Mesenchymal stem cell (in vitro differentiated cells and primary cell): ENCODE measurements at regions not wholly inside any gene's neighbourhood (a gene's known extent, or its start where the extent isn't known, plus 50 kb on each side); places are given as distances from the start of the nearest gene placed in this dataset.

Experiments
- DNase-seq: peaks from one replicate; pipeline ENCODE4 v3.0.0-alpha.2; 2013
- H2AFZ ChIP-seq: one replicate; pipeline ENCODE4 v1.6.1; 2013; ENCODE audit warnings: low read depth, mild to moderate bottlenecking, control low read depth, inconsistent platforms, low read length, moderate library complexity
- H2AK5ac ChIP-seq: 2 replicates; pipeline ENCODE4 v1.6.1; 2013; ENCODE audit warnings: low read length, moderate library complexity, mild to moderate bottlenecking, inconsistent platforms; ENCODE audit not compliant: severe bottlenecking
- H2BK120ac ChIP-seq: one replicate; pipeline ENCODE4 v1.6.1; 2013; ENCODE audit warnings: low read depth, mild to moderate bottlenecking, inconsistent platforms, low read length, moderate library complexity
- H2BK12ac ChIP-seq, 2 experiments: one replicate each; pipeline ENCODE4 v1.6.1; 2013; ENCODE audit warnings: inconsistent platforms in 2 of 2, low read length in 2 of 2, mild to moderate bottlenecking in 2 of 2, moderate library complexity in 2 of 2, control low read depth in 1 of 2
- H2BK15ac ChIP-seq: one replicate; pipeline ENCODE4 v1.6.1; 2013; ENCODE audit warnings: mild to moderate bottlenecking, low read depth, inconsistent platforms; ENCODE audit not compliant: poor library complexity, severe bottlenecking
- H2BK5ac ChIP-seq: 2 replicates; pipeline ENCODE4 v1.6.1; 2013; ENCODE audit warnings: low read depth, mild to moderate bottlenecking, low read length, control low read depth, inconsistent platforms; ENCODE audit not compliant: poor library complexity, severe bottlenecking
- H3K14ac ChIP-seq, 2 experiments: one replicate each; pipeline ENCODE4 v1.6.1; 2013; ENCODE audit warnings: inconsistent platforms in 2 of 2, low read length in 2 of 2, control low read depth in 1 of 2, mild to moderate bottlenecking in 1 of 2, moderate library complexity in 1 of 2
- H3K18ac ChIP-seq, 2 experiments: one replicate each; pipeline ENCODE4 v1.6.1; 2013; ENCODE audit warnings: inconsistent platforms in 2 of 2, low read length in 2 of 2, control low read depth in 1 of 2, low read depth in 1 of 2, mild to moderate bottlenecking in 1 of 2
- H3K23ac ChIP-seq, 2 experiments: one replicate each; pipeline ENCODE4 v1.6.1; 2013; ENCODE audit warnings: inconsistent platforms in 2 of 2, low read length in 2 of 2, mild to moderate bottlenecking in 2 of 2, moderate library complexity in 2 of 2, control low read depth in 1 of 2
- H3K27ac ChIP-seq: 2 replicates; pipeline ENCODE4 v1.5.1; 2013; ENCODE audit warnings: mild to moderate bottlenecking, moderate library complexity, low read length, control low read depth, inconsistent platforms; ENCODE audit not compliant: poor library complexity, severe bottlenecking
- H3K27me3 ChIP-seq, 2 experiments: 2 replicates each; pipeline versions ENCODE4 v1.6.1 to v1.7.0; 2013; ENCODE audit warnings: low read length in 2 of 2, mild to moderate bottlenecking in 2 of 2, moderate library complexity in 2 of 2, control low read depth in 1 of 2, inconsistent platforms in 1 of 2; ENCODE audit not compliant: control insufficient read depth in 1 of 2, insufficient read depth in 1 of 2
- H3K36me3 ChIP-seq, 2 experiments: 2 replicates each; pipeline versions ENCODE4 v1.6.1 to v1.7.0; 2013; ENCODE audit warnings: low read length in 2 of 2, control low read depth in 1 of 2, inconsistent platforms in 1 of 2, low read depth in 1 of 2, mild to moderate bottlenecking in 1 of 2; ENCODE audit not compliant: insufficient read depth in 2 of 2, control insufficient read depth in 1 of 2
- H3K4ac ChIP-seq, 2 experiments: one replicate each; pipeline ENCODE4 v1.6.1; 2013; ENCODE audit warnings: inconsistent platforms in 2 of 2, low read length in 2 of 2, mild to moderate bottlenecking in 2 of 2, moderate library complexity in 2 of 2, control low read depth in 1 of 2, low read depth in 1 of 2
- H3K4me1 ChIP-seq: 2 replicates; pipeline ENCODE4 v1.6.1; 2013; ENCODE audit warnings: low read depth, low read length, control low read depth; ENCODE audit not compliant: control insufficient read depth, insufficient read depth
- H3K4me2 ChIP-seq: 2 replicates; pipeline ENCODE4 v1.6.1; 2013; ENCODE audit warnings: low read length, mild to moderate bottlenecking, inconsistent platforms; ENCODE audit not compliant: poor library complexity, severe bottlenecking
- H3K4me3 ChIP-seq, 2 experiments: 2 replicates each; pipeline versions ENCODE4 v1.5.1 to v1.7.0; 2013; ENCODE audit warnings: low read length in 2 of 2, mild to moderate bottlenecking in 2 of 2, control low read depth in 1 of 2, low read depth in 1 of 2; ENCODE audit not compliant: insufficient read depth in 1 of 2
- H3K79me1 ChIP-seq: replicated peaks from 2 replicates; pipeline ENCODE4 v1.6.1; 2013; ENCODE audit warnings: mild to moderate bottlenecking, control low read depth, low read length, inconsistent platforms; ENCODE audit not compliant: poor library complexity, severe bottlenecking
- H3K9ac ChIP-seq: 2 replicates; pipeline ENCODE4 v1.7.0; 2013; ENCODE audit warnings: mild to moderate bottlenecking, low read length, moderate library complexity
- H3K9me3 ChIP-seq: 2 replicates; pipeline ENCODE4 v1.7.0; 2013; ENCODE audit warnings: mild to moderate bottlenecking, low read length; ENCODE audit not compliant: control insufficient read depth
- H4K8ac ChIP-seq: one replicate; pipeline ENCODE4 v1.6.1; 2013; ENCODE audit warnings: inconsistent platforms, mild to moderate bottlenecking, low read length, moderate library complexity
- H4K91ac ChIP-seq: one replicate; pipeline ENCODE4 v1.6.1; 2013; ENCODE audit warnings: mild to moderate bottlenecking, low read length, inconsistent platforms
- WGBS: methylation state at CpG from one replicate; pipeline ENCODE4 v1.1.7; 2013; ENCODE audit warnings: mixed read lengths; 5-methylcytosine and 5-hydroxymethylcytosine counted together

DNA sequence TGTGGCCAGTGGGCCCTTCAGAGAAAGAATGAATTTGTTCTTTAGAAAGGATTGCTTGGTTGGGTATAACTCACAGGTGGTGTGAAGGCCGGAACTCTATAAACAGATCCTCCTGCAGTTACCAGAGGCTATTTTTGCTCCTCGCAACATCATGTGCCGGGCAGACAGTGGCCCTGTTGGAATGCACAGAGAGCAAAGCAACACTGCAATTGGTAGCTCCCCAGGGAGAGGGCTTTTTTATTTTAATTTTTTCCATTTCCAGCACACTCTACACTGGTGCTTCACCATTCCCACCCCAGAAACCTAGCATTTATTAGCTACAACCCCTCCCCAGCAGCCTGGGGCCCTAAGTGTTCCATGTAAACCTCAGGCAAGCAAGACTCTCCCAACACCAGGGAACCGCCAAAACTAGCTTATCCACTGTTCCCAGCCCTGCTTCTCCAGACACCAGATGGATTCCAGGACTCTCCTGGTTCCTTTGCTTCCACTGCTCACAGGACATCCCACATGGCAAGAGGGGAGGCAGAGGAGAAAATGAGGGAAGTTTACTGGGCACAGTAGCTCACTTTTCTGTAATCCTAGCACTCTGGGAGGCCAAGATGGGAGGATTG, 75.1 kb upstream of the TMEM164 start:
- Histone ChIP-seq H3K4ac (no peak overlapping the region), H3K14ac (no peak overlapping the region), H2AK5ac (no peak overlapping the region), H3K79me1 (no peaks in the 10 kb centered on the region), H3K9ac (no peak overlapping the region), H4K8ac (no peak overlapping the region), H3K4me3 (no peak overlapping the region), H3K23ac (no peak overlapping the region), H2BK5ac (no peak overlapping the region), H3K9me3 (no peaks in the 10 kb centered on the region), H2BK12ac (no peak overlapping the region), H3K27me3 (peaks cover 0 to 43% of the 10 kb centered on the region in 2 experiments), H3K27ac (no peak overlapping the region), H3K36me3 (no peaks in the 10 kb centered on the region), H3K4me2 (no peak overlapping the region), H2BK15ac (no peak overlapping the region), H4K91ac (no peak overlapping the region), H3K18ac (peak overlapping the region in 1 of 2 experiments; percentile 21), H2BK120ac (no peak overlapping the region), H3K4me1 (no peaks in the 10 kb centered on the region), H2AFZ (no peak overlapping the region)
- 54% methylated on average over 3 of the region's 4 CpGs for WGBS
- no peak for DNase-seq

DNA sequence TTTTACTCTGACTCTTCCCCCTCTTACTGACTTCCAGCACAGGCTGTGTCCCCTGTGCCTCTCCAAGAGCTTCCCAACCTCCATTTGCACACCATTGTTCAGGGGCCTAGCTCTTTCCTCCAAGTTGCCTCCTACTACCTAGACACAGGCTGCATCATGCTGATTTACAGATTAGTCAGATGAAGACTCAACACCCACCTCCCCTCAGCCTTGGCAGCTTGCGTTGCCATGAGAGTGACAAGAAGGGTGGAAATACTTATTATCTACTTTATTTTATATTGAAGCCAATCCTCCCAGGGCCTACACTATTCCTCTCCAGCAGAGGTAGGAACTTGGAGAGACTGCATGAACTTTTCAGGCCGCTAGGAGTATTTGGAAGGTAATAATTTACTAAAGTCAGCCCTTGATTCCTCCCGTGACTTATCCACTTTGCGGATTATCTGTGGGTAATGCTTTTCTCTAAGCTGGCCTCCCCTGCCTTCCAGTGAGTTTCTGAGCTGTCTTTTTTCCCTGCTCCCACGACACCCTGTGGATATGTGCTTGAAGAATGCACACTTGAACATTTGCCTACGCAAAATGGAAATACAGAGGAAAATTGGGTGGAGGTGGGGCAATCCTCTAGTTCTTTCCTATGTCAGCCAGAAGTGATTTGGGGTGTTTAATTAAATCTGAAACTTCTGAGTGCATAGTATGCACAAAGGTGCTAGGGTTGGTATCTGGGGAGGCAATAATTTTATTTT, 74.1 kb upstream of the TMEM164 start:
- WGBS: 94% methylated on average over 5 of the region's 6 CpGs
- DNase-seq: no peak
- no peak overlapping the region for H2BK5ac ChIP-seq

DNA sequence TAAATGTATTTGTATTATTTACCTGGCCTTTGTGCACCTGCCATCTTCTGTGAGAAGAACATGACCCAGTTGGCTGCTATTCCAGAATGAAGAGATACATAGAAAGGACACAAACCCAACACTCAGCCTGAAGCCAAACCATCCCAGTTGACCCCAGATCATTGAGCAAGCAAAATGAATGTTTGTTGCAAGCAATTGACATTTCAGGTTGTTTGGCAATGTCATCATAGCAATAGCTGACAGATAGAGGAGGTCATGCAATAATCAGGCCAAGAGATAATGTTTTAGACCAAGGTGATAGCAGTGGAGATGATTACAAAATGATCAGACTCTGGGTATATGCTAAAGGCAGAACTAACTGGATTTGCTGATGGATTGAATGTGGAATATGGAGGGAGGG, 71.2 kb upstream of the TMEM164 start:
- no peak overlapping the region for H2AK5ac ChIP-seq
- no peak overlapping the region for H2BK5ac ChIP-seq
- H3K9ac ChIP-seq: no peak overlapping the region
- H3K14ac ChIP-seq: no peak overlapping the region
- no peak overlapping the region for H2AFZ ChIP-seq
- H3K79me1 ChIP-seq: no peaks in the 10 kb centered on the region
- H3K9me3 ChIP-seq: no peaks in the 10 kb centered on the region
- no peak overlapping the region for H3K4ac ChIP-seq
- DNase-seq: no peak
- H3K4me1 ChIP-seq: no peaks in the 10 kb centered on the region
- no peak overlapping the region for H3K27ac ChIP-seq
- no peak overlapping the region for H3K4me3 ChIP-seq
- no peak overlapping the region for H4K91ac ChIP-seq
- H3K4me2 ChIP-seq: no peak overlapping the region
- H2BK120ac ChIP-seq: no peak overlapping the region
- peaks cover 0 to 37% of the 10 kb centered on the region in 2 experiments for H3K27me3 ChIP-seq
- no peak overlapping the region for H2BK15ac ChIP-seq
- no peak overlapping the region for H2BK12ac ChIP-seq
- H3K23ac ChIP-seq: no peak overlapping the region
- no peak overlapping the region for H3K18ac ChIP-seq
- H4K8ac ChIP-seq: no peak overlapping the region
- H3K36me3 ChIP-seq: no peaks in the 10 kb centered on the region

More for the DNA sequence above, 74.1 kb upstream of the TMEM164 start:
- no peak overlapping the region for H3K9ac ChIP-seq
- H3K4me2 ChIP-seq: no peak overlapping the region
- no peaks in the 10 kb centered on the region for H3K36me3 ChIP-seq
- H2AK5ac ChIP-seq: no peak overlapping the region
- no peak overlapping the region for H3K4me3 ChIP-seq
- H3K18ac ChIP-seq: no peak overlapping the region
- H4K8ac ChIP-seq: no peak overlapping the region
- H3K23ac ChIP-seq: no peak overlapping the region
- no peaks in the 10 kb centered on the region for H3K79me1 ChIP-seq
- H3K14ac ChIP-seq: no peak overlapping the region
- no peak overlapping the region for H2BK120ac ChIP-seq
- H3K27ac ChIP-seq: no peak overlapping the region
- H3K4me1 ChIP-seq: no peaks in the 10 kb centered on the region
- no peak overlapping the region for H4K91ac ChIP-seq
- H3K9me3 ChIP-seq: no peaks in the 10 kb centered on the region
- H2BK15ac ChIP-seq: no peak overlapping the region
- no peak overlapping the region for H2BK12ac ChIP-seq
- peaks cover 0 to 48% of the 10 kb centered on the region in 2 experiments for H3K27me3 ChIP-seq
- no peak overlapping the region for H2AFZ ChIP-seq
- no peak overlapping the region for H3K4ac ChIP-seq

DNA sequence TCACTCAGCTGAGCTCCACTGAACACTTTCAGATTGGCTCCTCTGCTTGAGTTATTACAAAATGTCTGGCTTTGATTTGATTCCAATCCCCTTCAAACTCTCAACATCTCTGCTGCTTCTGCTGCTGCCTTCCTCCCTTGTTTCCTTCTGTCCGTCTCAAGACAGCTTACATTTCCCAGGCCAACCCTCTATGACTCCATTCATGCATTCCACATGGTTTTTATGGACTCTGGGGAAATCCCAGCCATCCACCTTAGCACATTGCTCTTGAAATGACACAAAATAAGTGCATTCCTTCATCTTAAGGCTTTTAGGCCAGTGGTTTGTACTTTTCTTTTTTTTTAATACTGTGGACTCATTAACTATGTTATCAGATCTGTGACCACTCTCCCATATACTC, 68.5 kb upstream of the TMEM164 start:
- peak; percentile 63 for DNase-seq

More for the DNA sequence above, 68.5 kb upstream of the TMEM164 start:
- no peak overlapping the region for H4K8ac ChIP-seq
- H3K23ac ChIP-seq: no peak overlapping the region
- no peaks in the 10 kb centered on the region for H3K4me1 ChIP-seq
- H3K27me3 ChIP-seq: peaks cover 0 to 39% of the 10 kb centered on the region in 2 experiments
- H3K36me3 ChIP-seq: no peaks in the 10 kb centered on the region
- no peak overlapping the region for H3K9ac ChIP-seq
- no peaks in the 10 kb centered on the region for H3K9me3 ChIP-seq
- H3K18ac ChIP-seq: peak overlapping the region in 1 of 2 experiments; percentile 24
- no peak overlapping the region for H2AFZ ChIP-seq
- no peaks in the 10 kb centered on the region for H3K79me1 ChIP-seq
- no peak overlapping the region for H2BK15ac ChIP-seq
- no peak overlapping the region for H2BK12ac ChIP-seq
- H3K4me3 ChIP-seq: no peak overlapping the region
- no peak overlapping the region for H2AK5ac ChIP-seq
- no peak overlapping the region for H3K14ac ChIP-seq
- no peak overlapping the region for H2BK5ac ChIP-seq
- H3K27ac ChIP-seq: no peak overlapping the region
- no peak overlapping the region for H3K4me2 ChIP-seq
- no peak overlapping the region for H3K4ac ChIP-seq
- WGBS: 33% methylated on average over 1 of the region's 1 CpG
- H4K91ac ChIP-seq: no peak overlapping the region
- H2BK120ac ChIP-seq: no peak overlapping the region
